A549 (cell line): ENCODE measurements at regions not wholly inside any gene's neighbourhood (a gene's known extent, or its start where the extent isn't known, plus 50 kb on each side); places are given as distances from the start of the nearest gene placed in this dataset.

Experiments
- ATAC-seq, 2 experiments: fragments of 200-7000 bp in 1 of 2; fragments of >200 bp in 1 of 2; cut with Nextera tagmentation in 1 of 2; cut with Tn5 transposase in 1 of 2; 3 replicates each; pipeline versions ENCODE4 v1.8.0 to v1.9.1; 2018 to 2020; ENCODE audit warnings: mild to moderate bottlenecking in 1 of 2, moderate library complexity in 1 of 2
- CTCF ChIA-PET: fragments of 300-600 bp; sonication (Branson Sonifier 250); formaldehyde crosslinking; extraction: SDS; loops from one replicate; lab custom pipeline; 2021; ENCODE audit warnings: antibody characterized with exemption, inconsistent platforms; lab: Yijun Ruan, JAX
- POLR2A ChIA-PET: fragments of 350-600 bp; formaldehyde crosslinking; extraction: SDS; loops from one replicate; lab custom pipeline; 2021; ENCODE audit warnings: antibody characterized with exemption, inconsistent platforms; lab: Yijun Ruan, JAX
- DNase-seq, 2 experiments: peaks; one replicate each; pipeline versions ENCODE4 v3.0.0 to v3.0.0-alpha.2; 2011 to 2016; ENCODE audit warnings: low read depth in 1 of 2, low spot score in 1 of 2
- FAIRE-seq: peaks from 2 replicates; lab custom pipeline; 2011; peaks lifted over from hg19 to GRCh38; lab: Jason Lieb, UNC
- H3K27ac ChIP-seq, 2 experiments: fragments of >200 bp; sonication (Bioruptor Twin); formaldehyde crosslinking; 3 replicates each; pipeline ENCODE4 v1.5.1; 2016 to 2017
- H3K4me1 ChIP-seq: fragments of >200 bp; sonication (Bioruptor Twin); formaldehyde crosslinking; 3 replicates; pipeline ENCODE4 v1.6.1; 2016
- H3K4me2 ChIP-seq: fragments of >200 bp; sonication (Bioruptor Twin); formaldehyde crosslinking; 3 replicates; pipeline ENCODE4 v1.6.1; 2016
- H3K4me3 ChIP-seq: fragments of >200 bp; sonication (Bioruptor Twin); formaldehyde crosslinking; 3 replicates; pipeline ENCODE4 v1.5.1; 2016
- H3K9me3 ChIP-seq: fragments of >200 bp; sonication (Bioruptor Twin); formaldehyde crosslinking; 3 replicates; pipeline ENCODE4 v1.6.1; 2016
- BCL3 ChIP-seq: fragments of >200 bp; sonication (Bioruptor Twin); formaldehyde crosslinking; IDR thresholded peaks from 3 replicates; pipeline ENCODE4 v1.6.1; 2016
- CBX2 ChIP-seq: fragments of 200-600 bp; sonication (generic); IDR thresholded peaks from 2 replicates; pipeline ENCODE4 v1.6.1; 2016; ENCODE audit warnings: low read depth, mild to moderate bottlenecking, borderline replicate concordance
- CHD2 ChIP-seq: fragments of 150-350 bp; IDR thresholded peaks from 2 replicates; pipeline ENCODE4 v1.6.1; 2014; ENCODE audit warnings: low read length; ENCODE audit not compliant: partially characterized antibody
- E2F6 ChIP-seq: IDR thresholded peaks from 2 replicates; pipeline ENCODE4 v1.6.1; 2012; ENCODE audit warnings: low read depth, borderline replicate concordance
- EHF ChIP-seq: fragments of 250-450 bp; sonication (Bioruptor Pico); IDR thresholded peaks from 2 replicates; pipeline ENCODE4 v1.5.0; 2020; ENCODE audit warnings: mild to moderate bottlenecking
- ELK1 ChIP-seq: fragments of 150-350 bp; IDR thresholded peaks from 2 replicates; pipeline ENCODE4 v1.6.1; 2014; ENCODE audit warnings: low read depth, mild to moderate bottlenecking, low read length
- EP300 ChIP-seq, 2 experiments: fragments of >200 bp; sonication (Bioruptor Twin); formaldehyde crosslinking; IDR thresholded peaks; 2 replicates in 1 of 2; 3 replicates in 1 of 2; pipeline ENCODE4 v1.6.1; 2016 to 2017
- HDAC2 ChIP-seq: fragments of 200-600 bp; sonication (generic); IDR thresholded peaks from 2 replicates; pipeline ENCODE4 v1.6.1; 2016
- HEYL ChIP-seq: fragments of 250-450 bp; sonication (Bioruptor Pico); IDR thresholded peaks from 2 replicates; pipeline ENCODE4 v1.8.0; 2021; ENCODE audit warnings: mild to moderate bottlenecking, moderate library complexity
- HMGXB4 ChIP-seq: fragments of 250-450 bp; sonication (Bioruptor Pico); IDR thresholded peaks from 2 replicates; pipeline ENCODE4 v1.5.0; 2021; ENCODE audit warnings: mild to moderate bottlenecking, moderate library complexity, borderline replicate concordance
- HOXB5 ChIP-seq: fragments of 250-450 bp; sonication (Bioruptor Pico); IDR thresholded peaks from 2 replicates; pipeline ENCODE4 v1.5.0; 2020; ENCODE audit warnings: mild to moderate bottlenecking, moderate library complexity
- JUN ChIP-seq, 2 experiments: fragments of >200 bp; sonication (Bioruptor Twin); formaldehyde crosslinking; IDR thresholded peaks; 2 replicates in 1 of 2; 3 replicates in 1 of 2; pipeline ENCODE4 v1.6.1; 2016 to 2017
- KDM1A ChIP-seq: fragments of 200-600 bp; sonication (generic); IDR thresholded peaks from 2 replicates; pipeline ENCODE4 v1.6.1; 2016; ENCODE audit warnings: low read depth, mild to moderate bottlenecking
- MAFK ChIP-seq: fragments of 450-650 bp; IDR thresholded peaks from 2 replicates; pipeline ENCODE4 v1.6.1; 2014; ENCODE audit not compliant: partially characterized antibody
- MAZ ChIP-seq: fragments of 150-350 bp; IDR thresholded peaks from 2 replicates; pipeline ENCODE4 v1.6.1; 2014; ENCODE audit warnings: antibody characterized with exemption, low read depth, low read length, borderline replicate concordance
- NFE2L2 ChIP-seq: fragments of 150-350 bp; conservative IDR thresholded peaks from 2 replicates; pipeline ENCODE4 v1.6.1; 2014; ENCODE audit warnings: low read length
- NR3C1 ChIP-seq: fragments of >200 bp; sonication (Bioruptor Twin); formaldehyde crosslinking; IDR thresholded peaks from 3 replicates; pipeline ENCODE4 v1.6.1; 2017
- PHF8 ChIP-seq: fragments of 200-600 bp; sonication (generic); IDR thresholded peaks from 2 replicates; pipeline ENCODE4 v1.6.1; 2016; ENCODE audit warnings: low read depth, mild to moderate bottlenecking, antibody characterized with exemption, moderate library complexity, borderline replicate concordance
- RAD21 ChIP-seq, 2 experiments: fragments of >200 bp in 1 of 2; sonication (Bioruptor Twin) in 1 of 2; formaldehyde crosslinking in 1 of 2; IDR thresholded peaks in 1 of 2; conservative IDR thresholded peaks in 1 of 2; 2 replicates in 1 of 2; 3 replicates in 1 of 2; pipeline ENCODE4 v1.6.1; 2012 to 2018; ENCODE audit warnings: inconsistent platforms in 1 of 2
- RNF2 ChIP-seq: fragments of 200-600 bp; sonication (generic); IDR thresholded peaks from 2 replicates; pipeline ENCODE4 v1.6.1; 2016; ENCODE audit warnings: low read depth, mild to moderate bottlenecking, antibody characterized with exemption, moderate library complexity, borderline replicate concordance
- SREBF2 ChIP-seq: fragments of 450-650 bp; IDR thresholded peaks from 2 replicates; pipeline ENCODE4 v1.6.1; 2014; ENCODE audit warnings: mild to moderate bottlenecking, moderate library complexity
- TP53 ChIP-seq: fragments of 250-450 bp; sonication (Bioruptor Pico); IDR thresholded peaks from 2 replicates; pipeline ENCODE4 v1.5.0; 2021; ENCODE audit warnings: mild to moderate bottlenecking, moderate library complexity
- ZC3H11A ChIP-seq: fragments of 450-650 bp; IDR thresholded peaks from 2 replicates; pipeline ENCODE4 v1.6.1; 2014; ENCODE audit warnings: antibody characterized with exemption, mild to moderate bottlenecking
- ZSCAN20 ChIP-seq: fragments of 250-450 bp; sonication (Bioruptor Pico); IDR thresholded peaks from 2 replicates; pipeline ENCODE4 v1.8.0; 2022; ENCODE audit warnings: mild to moderate bottlenecking, moderate library complexity
- WGBS: methylation state at CpG from one replicate; pipeline ENCODE4 v1.1.6; 2017; ENCODE audit errors: missing lambda C conversion rate; 5-methylcytosine and 5-hydroxymethylcytosine counted together
- TF ChIP-seq, protein P1 (sequence below): fragments of >200 bp; sonication (Bioruptor Twin); formaldehyde crosslinking; IDR thresholded peaks from 3 replicates; pipeline ENCODE4 v1.5.1; 2016
- TF ChIP-seq, protein P2 (sequence below): IDR thresholded peaks from 2 replicates; pipeline ENCODE4 v1.6.1; 2012

DNA sequence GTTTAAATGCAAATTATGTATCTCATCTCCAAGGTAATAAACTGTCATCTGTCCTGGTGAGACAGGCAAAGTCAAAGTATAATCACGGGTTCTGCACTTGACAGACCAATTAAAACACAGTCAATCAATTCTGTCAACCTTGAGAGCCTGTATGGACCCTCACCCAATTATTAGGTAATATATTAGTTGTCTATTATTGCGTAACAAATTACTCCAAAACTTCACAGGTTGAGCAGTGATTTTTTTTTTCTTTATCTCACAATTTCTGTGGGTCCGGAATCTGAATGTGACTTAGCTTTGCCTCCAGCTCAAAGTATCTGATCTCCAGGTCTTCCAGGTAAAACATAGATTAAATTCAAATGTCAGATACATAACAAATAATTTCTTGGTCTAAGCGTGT, 707.4 kb upstream of the ARGLU1 start:
- FAIRE-seq (no peak), ATAC-seq (no peak), DNase-seq (no peak)
- no peak overlapping the region for H3K27ac ChIP-seq
- WGBS = 25% methylated on average over 4 of the region's 4 CpGs
- ChIA-PET POLR2A (no interaction called here), CTCF (no interaction called here)
- no peak overlapping the region for H3K4me3 ChIP-seq
- no peaks in the 10 kb centered on the region for H3K4me1 ChIP-seq
- TF ChIP-seq TP53 (CRISPR knock-in tag) (no peak), ZSCAN20 (CRISPR knock-in tag) (no peak), JUN (IDR thresholded peaks at IDR 0.05) (no peak), EHF (CRISPR knock-in tag) (no peak), HDAC2 (no peak), MAZ (no peak), RNF2 (no peak), EP300 (IDR thresholded peaks at IDR 0.05) (no peak)
- TF ChIP-seq, protein P1, sequence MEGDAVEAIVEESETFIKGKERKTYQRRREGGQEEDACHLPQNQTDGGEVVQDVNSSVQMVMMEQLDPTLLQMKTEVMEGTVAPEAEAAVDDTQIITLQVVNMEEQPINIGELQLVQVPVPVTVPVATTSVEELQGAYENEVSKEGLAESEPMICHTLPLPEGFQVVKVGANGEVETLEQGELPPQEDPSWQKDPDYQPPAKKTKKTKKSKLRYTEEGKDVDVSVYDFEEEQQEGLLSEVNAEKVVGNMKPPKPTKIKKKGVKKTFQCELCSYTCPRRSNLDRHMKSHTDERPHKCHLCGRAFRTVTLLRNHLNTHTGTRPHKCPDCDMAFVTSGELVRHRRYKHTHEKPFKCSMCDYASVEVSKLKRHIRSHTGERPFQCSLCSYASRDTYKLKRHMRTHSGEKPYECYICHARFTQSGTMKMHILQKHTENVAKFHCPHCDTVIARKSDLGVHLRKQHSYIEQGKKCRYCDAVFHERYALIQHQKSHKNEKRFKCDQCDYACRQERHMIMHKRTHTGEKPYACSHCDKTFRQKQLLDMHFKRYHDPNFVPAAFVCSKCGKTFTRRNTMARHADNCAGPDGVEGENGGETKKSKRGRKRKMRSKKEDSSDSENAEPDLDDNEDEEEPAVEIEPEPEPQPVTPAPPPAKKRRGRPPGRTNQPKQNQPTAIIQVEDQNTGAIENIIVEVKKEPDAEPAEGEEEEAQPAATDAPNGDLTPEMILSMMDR = no peak
- TF ChIP-seq, protein P2, sequence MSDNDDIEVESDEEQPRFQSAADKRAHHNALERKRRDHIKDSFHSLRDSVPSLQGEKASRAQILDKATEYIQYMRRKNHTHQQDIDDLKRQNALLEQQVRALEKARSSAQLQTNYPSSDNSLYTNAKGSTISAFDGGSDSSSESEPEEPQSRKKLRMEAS = no peak
- H3K4me2 ChIP-seq = no peak overlapping the region
- no peaks in the 10 kb centered on the region for H3K9me3 ChIP-seq

DNA sequence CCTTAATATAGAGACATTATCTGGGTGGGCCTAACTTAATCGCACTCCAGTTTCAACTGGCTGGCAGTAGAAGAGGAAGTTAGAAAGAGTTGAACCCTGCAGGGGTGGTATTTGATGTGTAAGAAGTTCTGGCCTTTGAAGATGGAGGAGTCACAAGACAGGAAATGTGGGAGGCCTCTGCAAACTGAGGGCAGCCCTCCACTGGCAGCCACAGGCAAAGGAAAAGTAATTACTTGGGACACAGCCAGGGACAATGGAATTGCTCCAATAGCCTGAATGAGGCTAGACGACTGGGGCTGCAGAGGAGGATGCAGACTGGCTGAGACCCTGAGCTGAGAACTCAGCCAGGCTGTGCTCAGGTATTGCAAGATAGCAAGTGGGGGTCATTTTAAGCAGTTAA, 703.3 kb upstream of the ARGLU1 start:
- FAIRE-seq (no peak), DNase-seq (no peak), ATAC-seq (no peak)
- H3K9me3 ChIP-seq = no peaks in the 10 kb centered on the region
- WGBS = 5% methylated on average over 2 of the region's 2 CpGs
- H3K4me2 ChIP-seq = no peak overlapping the region
- H3K4me3 ChIP-seq = no peak overlapping the region
- H3K27ac ChIP-seq = no peak overlapping the region
- no peak for TF ChIP-seq E2F6
- no peak for TF ChIP-seq HOXB5 (CRISPR knock-in tag)
- no peak for TF ChIP-seq RAD21 (conservative IDR thresholded peaks at IDR 0.05 in 1 of 2, IDR thresholded peaks at IDR 0.05 in 1 of 2)
- no peak for TF ChIP-seq TP53 (CRISPR knock-in tag)
- TF ChIP-seq, protein P2 = no peak
- TF ChIP-seq NFE2L2 = no peak
- no peak for TF ChIP-seq ZC3H11A
- CTCF ChIA-PET = no interaction called here
- no peaks in the 10 kb centered on the region for H3K4me1 ChIP-seq
- POLR2A ChIA-PET = no interaction called here

DNA sequence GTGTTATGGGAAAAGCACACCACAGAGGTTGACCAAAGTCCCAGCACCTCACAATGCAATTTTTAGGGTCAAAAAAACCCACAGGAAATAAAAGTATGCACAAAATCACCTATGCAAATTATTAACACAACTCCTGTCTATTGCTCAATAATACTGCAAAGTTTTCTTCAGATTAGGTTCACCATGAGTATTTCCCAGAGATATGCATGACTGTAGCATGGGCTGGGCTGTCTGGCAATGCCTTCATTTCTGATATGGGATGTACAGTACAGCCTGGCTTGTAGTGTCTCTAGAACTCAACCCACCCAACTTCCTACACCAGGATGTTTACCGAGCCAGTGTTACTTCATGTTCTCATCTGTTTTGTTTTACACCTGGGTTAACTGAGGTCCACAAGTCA, 698.7 kb upstream of the ARGLU1 start:
- H3K9me3 ChIP-seq = no peaks in the 10 kb centered on the region
- 10% methylated on average over 1 of the region's 1 CpG for WGBS
- DNase-seq = no peak
- no peak for ATAC-seq
- ChIA-PET CTCF (no interaction called here), POLR2A (no interaction called here)
- H3K4me2 ChIP-seq = no peak overlapping the region
- no peak overlapping the region for H3K4me3 ChIP-seq
- no peaks in the 10 kb centered on the region for H3K4me1 ChIP-seq
- FAIRE-seq = no peak
- no peak overlapping the region for H3K27ac ChIP-seq
- TF ChIP-seq KDM1A = no peak
- TF ChIP-seq HMGXB4 (CRISPR knock-in tag) = no peak
- TF ChIP-seq BCL3 = no peak
- TF ChIP-seq ZSCAN20 (CRISPR knock-in tag) = no peak
- no peak for TF ChIP-seq NFE2L2
- TF ChIP-seq PHF8 = no peak
- TF ChIP-seq MAFK = no peak
- no peak for TF ChIP-seq JUN (IDR thresholded peaks at IDR 0.05)
- TF ChIP-seq HOXB5 (CRISPR knock-in tag) = no peak
- no peak for TF ChIP-seq ELK1
- TF ChIP-seq CBX2 = no peak
- no peak for TF ChIP-seq SREBF2
- TF ChIP-seq CHD2 = no peak
- TF ChIP-seq NR3C1 = no peak
- no peak for TF ChIP-seq HEYL (CRISPR knock-in tag)
